NT2/D1 (cell line): ENCODE measurements at regions not wholly inside any gene's neighbourhood (a gene's known extent, or its start where the extent isn't known, plus 50 kb on each side); places are given as distances from the start of the nearest gene placed in this dataset.

Experiments used
- SUZ12 ChIP-seq: IDR thresholded peaks from 2 replicates; pipeline ENCODE4 v1.6.1; 2011; ENCODE audit not compliant: insufficient read length, insufficient read depth; ENCODE audit errors: extremely low read depth
- YY1 ChIP-seq: IDR thresholded peaks from 2 replicates; pipeline ENCODE4 v1.6.1; 2011; ENCODE audit not compliant: insufficient read length, insufficient read depth
- ZNF274 ChIP-seq: IDR thresholded peaks from 2 replicates; pipeline ENCODE4 v1.6.1; 2011; ENCODE audit warnings: mild to moderate bottlenecking, low read depth, low read length

DNA sequence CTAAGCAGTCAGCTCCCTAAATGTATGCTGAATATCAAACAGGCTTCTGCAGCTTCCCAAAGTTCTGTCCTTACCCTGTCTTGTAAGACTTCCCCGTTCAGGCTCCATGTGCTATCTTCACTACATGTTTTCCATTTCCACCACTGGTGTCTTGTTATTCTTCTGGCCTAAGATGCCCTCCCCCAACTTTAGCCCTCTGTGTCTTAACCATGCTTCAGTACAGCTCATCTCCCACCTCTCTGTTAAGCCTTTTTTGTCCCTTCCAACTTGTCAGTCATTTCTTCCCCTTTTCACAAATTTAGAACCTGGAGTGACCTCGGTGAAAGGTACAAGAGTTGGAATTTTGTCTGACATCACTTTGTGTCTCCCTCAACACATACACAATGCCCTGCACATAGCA, 151.7 kb upstream of the TBL1XR1 start:
- TF ChIP-seq ZNF274, result no peak
- TF ChIP-seq YY1, result no peak
- TF ChIP-seq SUZ12, result no peak
